Gastroesophageal sphincter (tissue), 3 donors: ENCODE measurements at regions not wholly inside any gene's neighbourhood (a gene's known extent, or its start where the extent isn't known, plus 50 kb on each side); places are given as distances from the start of the nearest gene placed in this dataset.
"Not testable (repeated sequence)": the region's sequence is repeated elsewhere in the genome, so short reads cannot be mapped to it uniquely, and the experiment has no call there.

ENCODE experiments used
- EP300 ChIP-seq: sonication (generic); formaldehyde crosslinking; IDR thresholded peaks from one replicate; pipeline ENCODE4 v1.6.1; 2017; ENCODE audit warnings: antibody characterized with exemption, mild to moderate bottlenecking
- POLR2A ChIP-seq, 2 donors: fragments of 450-650 bp; IDR thresholded peaks; one replicate each; pipeline ENCODE4 v1.6.1; 2017; ENCODE audit warnings: antibody characterized with exemption in 2 of 2, mild to moderate bottlenecking in 2 of 2, moderate library complexity in 1 of 2
- POLR2AphosphoS5 ChIP-seq: sonication (generic); formaldehyde crosslinking; IDR thresholded peaks from one replicate; pipeline ENCODE4 v1.6.1; 2017; ENCODE audit warnings: antibody characterized with exemption
- TF ChIP-seq, protein P1 (sequence below), 4 experiments: fragments of 200-600 bp in 2 of 4; fragments of 450-650 bp in 2 of 4; sonication (generic) in 1 of 4; IDR thresholded peaks; one replicate each; pipeline ENCODE4 v1.5.1; 2017 to 2019; ENCODE audit warnings: antibody characterized with exemption in 4 of 4, mild to moderate bottlenecking in 2 of 4, moderate library complexity in 2 of 4

GRCh38 chr13:71345856-71346255, 521.1 kb downstream of the DACH1 start:
- TF ChIP-seq, protein P1, sequence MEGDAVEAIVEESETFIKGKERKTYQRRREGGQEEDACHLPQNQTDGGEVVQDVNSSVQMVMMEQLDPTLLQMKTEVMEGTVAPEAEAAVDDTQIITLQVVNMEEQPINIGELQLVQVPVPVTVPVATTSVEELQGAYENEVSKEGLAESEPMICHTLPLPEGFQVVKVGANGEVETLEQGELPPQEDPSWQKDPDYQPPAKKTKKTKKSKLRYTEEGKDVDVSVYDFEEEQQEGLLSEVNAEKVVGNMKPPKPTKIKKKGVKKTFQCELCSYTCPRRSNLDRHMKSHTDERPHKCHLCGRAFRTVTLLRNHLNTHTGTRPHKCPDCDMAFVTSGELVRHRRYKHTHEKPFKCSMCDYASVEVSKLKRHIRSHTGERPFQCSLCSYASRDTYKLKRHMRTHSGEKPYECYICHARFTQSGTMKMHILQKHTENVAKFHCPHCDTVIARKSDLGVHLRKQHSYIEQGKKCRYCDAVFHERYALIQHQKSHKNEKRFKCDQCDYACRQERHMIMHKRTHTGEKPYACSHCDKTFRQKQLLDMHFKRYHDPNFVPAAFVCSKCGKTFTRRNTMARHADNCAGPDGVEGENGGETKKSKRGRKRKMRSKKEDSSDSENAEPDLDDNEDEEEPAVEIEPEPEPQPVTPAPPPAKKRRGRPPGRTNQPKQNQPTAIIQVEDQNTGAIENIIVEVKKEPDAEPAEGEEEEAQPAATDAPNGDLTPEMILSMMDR (IDR thresholded peaks at IDR 0.05), result not testable (repeated sequence)
- TF ChIP-seq POLR2A (IDR thresholded peaks at IDR 0.05); EP300; POLR2AphosphoS5: not testable (repeated sequence)
